OCI-LY1 (cell line): ENCODE measurements at regions not wholly inside any gene's neighbourhood (a gene's known extent, or its start where the extent isn't known, plus 50 kb on each side); places are given as distances from the start of the nearest gene placed in this dataset.
"Not testable (repeated sequence)": the region's sequence is repeated elsewhere in the genome, so short reads cannot be mapped to it uniquely, and the experiment has no call there.

Source experiments
- H2AFZ ChIP-seq: fragments of 200-600 bp; sonication (generic), shearing (Covaris generic); 2 replicates; pipeline ENCODE4 v1.6.0; 2014; ENCODE audit warnings: antibody characterized with exemption, mild to moderate bottlenecking, low read length
- H3F3A ChIP-seq: fragments of 200-600 bp; sonication (generic), shearing (Covaris generic); 2 replicates; pipeline ENCODE4 v1.6.0; 2014; ENCODE audit warnings: mild to moderate bottlenecking, antibody characterized with exemption, low read length, moderate library complexity; ENCODE audit not compliant: insufficient read depth
- H3K27ac ChIP-seq: fragments of 200-600 bp; sonication (generic); 2 replicates; pipeline ENCODE4 v1.5.1; 2014; ENCODE audit warnings: low read length, mixed run types, mild to moderate bottlenecking, low read depth; ENCODE audit not compliant: poor library complexity, severe bottlenecking
- H3K27me3 ChIP-seq: fragments of 200-600 bp; sonication (generic); 2 replicates; pipeline ENCODE4 v1.6.0; 2014; ENCODE audit warnings: antibody characterized with exemption, mild to moderate bottlenecking, low read length, moderate library complexity; ENCODE audit not compliant: insufficient read depth
- H3K36me3 ChIP-seq: fragments of 200-600 bp; sonication (generic); 2 replicates; pipeline ENCODE4 v1.6.1; 2014; ENCODE audit warnings: mild to moderate bottlenecking, antibody characterized with exemption, low read length, moderate library complexity, mixed read lengths; ENCODE audit not compliant: insufficient read depth
- H3K4me1 ChIP-seq: fragments of 200-600 bp; sonication (generic); 2 replicates; pipeline ENCODE4 v1.5.1; 2014; ENCODE audit warnings: mild to moderate bottlenecking, low read length, moderate library complexity; ENCODE audit not compliant: insufficient read depth, severe bottlenecking
- H3K4me2 ChIP-seq: fragments of 200-600 bp; sonication (generic), shearing (Covaris generic); 2 replicates; pipeline ENCODE4 v1.6.1; 2014; ENCODE audit warnings: low read length
- H3K4me3 ChIP-seq: fragments of 200-600 bp; sonication (generic); 2 replicates; pipeline ENCODE4 v1.5.1; 2014; ENCODE audit warnings: low read length, low read depth, mild to moderate bottlenecking, mixed read lengths; ENCODE audit not compliant: poor library complexity, severe bottlenecking
- H3K79me2 ChIP-seq: fragments of 200-600 bp; shearing (Covaris generic); 2 replicates; pipeline ENCODE4 v1.6.1; 2016; ENCODE audit warnings: mixed run types, low read length, mixed read lengths; ENCODE audit not compliant: insufficient read depth
- H3K9ac ChIP-seq: fragments of 200-600 bp; sonication (generic), shearing (Covaris generic); 2 replicates; pipeline ENCODE4 v1.6.1; 2014; ENCODE audit warnings: mild to moderate bottlenecking, low read length, mixed read lengths
- H3K9me2 ChIP-seq: fragments of 200-600 bp; sonication (generic), shearing (Covaris generic); 2 replicates; pipeline ENCODE4 v1.6.1; 2014; ENCODE audit warnings: low read depth, mild to moderate bottlenecking, low read length, mixed read lengths
- H3K9me3 ChIP-seq: fragments of 200-600 bp; shearing (Covaris generic); 2 replicates; pipeline ENCODE4 v1.6.1; 2014; ENCODE audit warnings: low read length, mixed read lengths
- H4K20me1 ChIP-seq: fragments of 200-600 bp; sonication (generic), shearing (Covaris generic); 2 replicates; pipeline ENCODE4 v1.6.0; 2016; ENCODE audit warnings: mild to moderate bottlenecking, low read length; ENCODE audit not compliant: insufficient read depth
- EZH2 ChIP-seq: fragments of 200-600 bp; sonication (generic), shearing (Covaris generic); IDR thresholded peaks from 2 replicates; pipeline ENCODE4 v1.8.0; 2017; ENCODE audit warnings: borderline replicate concordance, mixed run types, mild to moderate bottlenecking, antibody characterized with exemption, low read length, moderate library complexity, mixed read lengths
- TF ChIP-seq, protein P1 (sequence below): fragments of 200-600 bp; sonication (generic), shearing (Covaris generic); IDR thresholded peaks from 2 replicates; pipeline ENCODE4 v1.5.1; 2017; ENCODE audit warnings: mild to moderate bottlenecking, antibody characterized with exemption, low read length, moderate library complexity, mixed read lengths

DNA sequence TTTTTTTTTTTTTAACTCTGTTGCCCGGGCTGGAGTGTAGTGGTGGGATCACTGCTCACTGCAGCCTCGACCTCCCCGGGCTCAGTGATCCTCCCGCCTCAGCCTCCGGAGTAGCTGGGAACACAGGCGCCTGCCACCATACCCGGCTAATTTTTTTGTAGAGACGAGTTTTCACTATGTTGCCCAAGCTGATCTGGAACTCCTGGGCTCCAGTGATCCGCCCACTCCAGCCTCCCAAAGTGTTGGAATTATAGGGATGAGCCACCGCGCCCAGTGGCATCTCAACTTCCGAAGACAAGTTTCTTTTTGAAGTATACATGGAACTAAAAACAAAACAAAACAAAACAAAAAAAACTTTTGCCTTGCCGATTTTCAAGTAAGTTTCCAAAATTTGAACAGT is 66.6 kb upstream of the ZNF184 start:
- Histone ChIP-seq H3K27me3 (peaks cover 4% of the 10 kb centered on the region; the same call in 1 of the 2 replicates), H3K9me3 (no peaks in the 10 kb centered on the region), H3K27ac (no peak overlapping the region), H3K4me1 (no peaks in the 10 kb centered on the region), H3K36me3 (no peaks in the 10 kb centered on the region), H3K79me2 (no peaks in the 10 kb centered on the region), H3K4me3 (no peak overlapping the region), H4K20me1 (no peaks in the 10 kb centered on the region), H3K9ac (no peak overlapping the region), H2AFZ (no peak overlapping the region), H3F3A (no peaks in the 10 kb centered on the region), H3K4me2 (no peak overlapping the region), H3K9me2 (no peaks in the 10 kb centered on the region)
- TF ChIP-seq, protein P1, sequence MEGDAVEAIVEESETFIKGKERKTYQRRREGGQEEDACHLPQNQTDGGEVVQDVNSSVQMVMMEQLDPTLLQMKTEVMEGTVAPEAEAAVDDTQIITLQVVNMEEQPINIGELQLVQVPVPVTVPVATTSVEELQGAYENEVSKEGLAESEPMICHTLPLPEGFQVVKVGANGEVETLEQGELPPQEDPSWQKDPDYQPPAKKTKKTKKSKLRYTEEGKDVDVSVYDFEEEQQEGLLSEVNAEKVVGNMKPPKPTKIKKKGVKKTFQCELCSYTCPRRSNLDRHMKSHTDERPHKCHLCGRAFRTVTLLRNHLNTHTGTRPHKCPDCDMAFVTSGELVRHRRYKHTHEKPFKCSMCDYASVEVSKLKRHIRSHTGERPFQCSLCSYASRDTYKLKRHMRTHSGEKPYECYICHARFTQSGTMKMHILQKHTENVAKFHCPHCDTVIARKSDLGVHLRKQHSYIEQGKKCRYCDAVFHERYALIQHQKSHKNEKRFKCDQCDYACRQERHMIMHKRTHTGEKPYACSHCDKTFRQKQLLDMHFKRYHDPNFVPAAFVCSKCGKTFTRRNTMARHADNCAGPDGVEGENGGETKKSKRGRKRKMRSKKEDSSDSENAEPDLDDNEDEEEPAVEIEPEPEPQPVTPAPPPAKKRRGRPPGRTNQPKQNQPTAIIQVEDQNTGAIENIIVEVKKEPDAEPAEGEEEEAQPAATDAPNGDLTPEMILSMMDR, result no peak
- TF ChIP-seq EZH2, result no peak

DNA sequence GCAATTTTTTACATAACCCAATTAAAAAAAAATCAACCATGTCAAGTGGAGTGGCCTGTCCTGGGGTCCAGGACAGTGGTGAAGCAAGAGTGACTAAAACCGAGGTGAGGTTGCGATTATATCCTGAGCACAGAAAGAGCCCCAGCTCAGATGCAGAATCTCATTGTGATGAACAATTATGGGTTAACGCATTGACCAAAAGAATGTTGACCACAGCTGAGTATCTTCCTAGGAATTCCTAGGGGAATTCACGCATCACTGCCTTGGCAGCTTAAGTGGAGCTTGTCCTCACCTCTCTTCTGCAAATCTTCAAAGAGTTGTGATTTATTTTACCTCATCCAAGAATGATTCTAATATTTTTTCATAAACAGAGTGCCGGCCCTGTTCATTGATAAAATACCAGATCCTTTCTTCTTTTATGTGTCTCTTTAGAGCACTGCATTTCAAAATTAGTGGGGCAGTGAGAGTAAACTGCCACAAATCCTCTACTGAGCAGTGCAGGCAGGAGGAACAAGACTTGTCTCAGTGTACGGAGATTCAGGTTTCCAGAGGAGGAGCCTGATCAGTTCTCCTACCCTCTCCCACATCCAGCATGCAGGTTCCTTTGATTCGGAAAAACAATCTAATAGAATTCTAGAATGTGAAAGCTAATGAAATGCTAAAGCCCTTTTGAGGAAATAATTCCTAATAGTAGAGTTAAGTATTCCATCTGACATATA is 60.1 kb upstream of the ZNF184 start:
- Histone ChIP-seq H3K4me1 (no peaks in the 10 kb centered on the region), H3F3A (no peaks in the 10 kb centered on the region), H3K9me3 (no peaks in the 10 kb centered on the region), H3K9me2 (no peaks in the 10 kb centered on the region), H3K27ac (no peak overlapping the region), H3K36me3 (no peaks in the 10 kb centered on the region), H3K4me2 (no peak overlapping the region), H2AFZ (no peak overlapping the region), H3K4me3 (no peak overlapping the region), H4K20me1 (no peaks in the 10 kb centered on the region), H3K27me3 (0 out of 2 replicates have a peak, but pooled peaks cover 4% of the 10 kb centered on the region), H3K79me2 (no peaks in the 10 kb centered on the region), H3K9ac (no peak overlapping the region)
- TF ChIP-seq EZH2, result no peak
- TF ChIP-seq, protein P1, result no peak

DNA sequence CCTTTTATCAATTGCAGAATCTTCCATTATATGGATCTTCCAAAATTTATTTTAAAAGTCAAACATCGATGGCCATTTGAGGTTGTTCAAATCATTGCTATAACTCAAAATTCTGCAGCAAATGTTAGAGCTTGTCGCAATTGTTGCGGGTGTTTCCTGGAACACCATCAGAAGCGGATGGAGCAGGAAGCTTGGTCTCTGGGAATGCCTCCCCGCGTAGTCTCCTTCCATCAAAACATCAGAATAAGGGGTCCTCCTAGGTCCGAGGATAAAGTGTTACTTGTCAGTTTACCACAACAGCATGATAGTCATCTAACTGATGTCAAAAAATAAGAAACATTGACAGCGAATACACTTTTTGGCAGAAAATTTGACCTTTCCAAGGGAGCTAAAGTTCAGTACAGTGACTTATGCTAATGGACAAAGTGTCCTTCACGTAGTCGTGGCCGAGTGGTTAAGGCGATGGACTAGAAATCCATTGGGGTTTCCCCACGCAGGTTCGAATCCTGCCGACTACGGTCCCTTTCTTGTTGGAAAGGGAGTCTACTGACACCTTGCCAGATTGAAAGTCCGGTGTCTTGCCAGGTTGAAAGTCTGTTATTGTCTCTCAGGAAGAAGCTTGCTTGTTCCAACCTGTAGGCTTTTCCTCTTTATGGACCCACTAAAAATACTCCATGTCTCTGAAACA is 59.0 kb upstream of the ZNF184 start:
- H3K9me2 ChIP-seq, result no peaks in the 10 kb centered on the region
- H4K20me1 ChIP-seq, result no peaks in the 10 kb centered on the region
- H3K36me3 ChIP-seq, result no peaks in the 10 kb centered on the region
- H3K9ac ChIP-seq, result no peak overlapping the region
- no peak overlapping the region for H2AFZ ChIP-seq
- H3K4me2 ChIP-seq, result no peak overlapping the region
- no peaks in the 10 kb centered on the region for H3F3A ChIP-seq
- TF ChIP-seq EZH2, result no peak
- TF ChIP-seq, protein P1, result no peak
- 0 out of 2 replicates have a peak, but pooled peaks cover 1% of the 10 kb centered on the region for H3K27me3 ChIP-seq
- no peaks in the 10 kb centered on the region for H3K79me2 ChIP-seq
- H3K9me3 ChIP-seq, result no peaks in the 10 kb centered on the region
- H3K4me1 ChIP-seq, result no peaks in the 10 kb centered on the region
- no peak overlapping the region for H3K4me3 ChIP-seq
- H3K27ac ChIP-seq, result no peak overlapping the region

DNA sequence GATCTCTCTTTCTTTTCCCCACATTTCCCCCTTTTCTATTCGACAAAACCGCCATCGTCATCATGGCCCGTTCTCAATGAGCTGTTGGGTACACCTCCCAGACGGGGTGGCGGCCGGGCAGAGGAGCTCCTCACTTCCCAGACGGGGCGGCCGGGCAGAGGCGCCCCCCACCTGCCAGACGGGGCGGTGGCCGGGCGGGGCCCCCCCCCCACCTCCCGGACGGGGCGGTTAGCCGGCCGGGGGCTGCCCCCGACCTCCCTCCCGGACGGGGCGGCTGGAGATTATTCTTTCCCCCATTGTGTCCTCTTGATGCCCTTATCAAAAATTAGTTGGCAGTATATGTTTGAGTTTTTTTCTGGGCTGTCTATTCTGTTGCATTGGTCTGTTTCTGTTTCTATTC is 56.9 kb upstream of the ZNF184 start:
- not testable (repeated sequence) for H3K79me2 ChIP-seq, H3F3A ChIP-seq, H4K20me1 ChIP-seq, H3K4me3 ChIP-seq, H3K36me3 ChIP-seq, H3K9me2 ChIP-seq, H3K9me3 ChIP-seq, H3K4me1 ChIP-seq, H3K27ac ChIP-seq, H3K27me3 ChIP-seq, H3K9ac ChIP-seq, H3K4me2 ChIP-seq, H2AFZ ChIP-seq
